Upper lobe of left lung (tissue), 6 donors: ENCODE measurements at regions not wholly inside any gene's neighbourhood (a gene's known extent, or its start where the extent isn't known, plus 50 kb on each side); places are given as distances from the start of the nearest gene placed in this dataset.
A peak's percentile ranks its signal among the peaks of the same experiment; 100 is the strongest.
"Not testable (repeated sequence)": the region's sequence is repeated elsewhere in the genome, so short reads cannot be mapped to it uniquely, and the experiment has no call there.

Source experiments
- ATAC-seq, 2 donors: fragments of 200-7000 bp; cut with Tn5 transposase; one replicate each; pipeline ENCODE4 v1.9.1; 2022; ENCODE audit warnings: mild to moderate bottlenecking in 2 of 2, moderate library complexity in 2 of 2; ENCODE audit not compliant: low FRiP score in 2 of 2
- DNase-seq, 2 donors: peaks; one replicate each; pipeline ENCODE4 v3.0.0-alpha.2; 2019 to 2020
- H3K27ac ChIP-seq, 4 donors: fragments of 200-600 bp; sonication (generic); one replicate each; pipeline ENCODE4 v1.5.1; 2016 to 2019
- H3K27me3 ChIP-seq, 4 donors: fragments of 200-600 bp; sonication (generic); one replicate each; pipeline ENCODE4 v1.5.1; 2017 to 2019
- H3K36me3 ChIP-seq, 4 donors: fragments of 200-600 bp; sonication (generic); one replicate each; pipeline ENCODE4 v1.5.1; 2016 to 2019
- H3K4me1 ChIP-seq, 4 donors: fragments of 200-600 bp; sonication (generic); one replicate each; pipeline ENCODE4 v1.5.1; 2018 to 2019
- H3K4me3 ChIP-seq, 4 donors: fragments of 200-600 bp; sonication (generic); one replicate each; pipeline ENCODE4 v1.5.1; 2017 to 2019; ENCODE audit warnings: mild to moderate bottlenecking in 2 of 4, moderate library complexity in 1 of 4
- H3K9me3 ChIP-seq, 4 donors: fragments of 200-600 bp; sonication (generic); one replicate each; pipeline ENCODE4 v1.5.1; 2018 to 2019
- EP300 ChIP-seq, 4 donors: sonication (generic); formaldehyde crosslinking; IDR thresholded peaks; one replicate each; pipeline ENCODE4 v1.5.1; 2017; ENCODE audit warnings: antibody characterized with exemption in 4 of 4, control low read depth in 2 of 4
- POLR2A ChIP-seq, 4 donors: fragments of 450-650 bp; IDR thresholded peaks; one replicate each; pipeline ENCODE4 v1.5.1; 2016 to 2017; ENCODE audit warnings: antibody characterized with exemption in 4 of 4, mild to moderate bottlenecking in 2 of 4
- POLR2AphosphoS5 ChIP-seq, 2 donors: sonication (generic); formaldehyde crosslinking; IDR thresholded peaks; one replicate each; pipeline ENCODE4 v1.5.1; 2017; ENCODE audit warnings: antibody characterized with exemption in 2 of 2
- WGBS, 2 donors: methylation state at CpG; one replicate each; pipeline ENCODE4 v1.1.5; 2017 to 2018; 5-methylcytosine and 5-hydroxymethylcytosine counted together
- TF ChIP-seq, protein P1 (sequence below), 6 experiments: fragments of 450-650 bp in 4 of 6; fragments of 200-600 bp in 2 of 6; sonication (generic) in 2 of 6; IDR thresholded peaks; one replicate each; pipeline ENCODE4 v1.5.1; 2016 to 2019; ENCODE audit warnings: antibody characterized with exemption in 6 of 6
- donor health status: DM: no; HTN: no; CAD: no; lungs with moderate emphysema.
- donor health status: DM: no; HTN: yes; CAD: no; lungs with severe emphysema.

DNA sequence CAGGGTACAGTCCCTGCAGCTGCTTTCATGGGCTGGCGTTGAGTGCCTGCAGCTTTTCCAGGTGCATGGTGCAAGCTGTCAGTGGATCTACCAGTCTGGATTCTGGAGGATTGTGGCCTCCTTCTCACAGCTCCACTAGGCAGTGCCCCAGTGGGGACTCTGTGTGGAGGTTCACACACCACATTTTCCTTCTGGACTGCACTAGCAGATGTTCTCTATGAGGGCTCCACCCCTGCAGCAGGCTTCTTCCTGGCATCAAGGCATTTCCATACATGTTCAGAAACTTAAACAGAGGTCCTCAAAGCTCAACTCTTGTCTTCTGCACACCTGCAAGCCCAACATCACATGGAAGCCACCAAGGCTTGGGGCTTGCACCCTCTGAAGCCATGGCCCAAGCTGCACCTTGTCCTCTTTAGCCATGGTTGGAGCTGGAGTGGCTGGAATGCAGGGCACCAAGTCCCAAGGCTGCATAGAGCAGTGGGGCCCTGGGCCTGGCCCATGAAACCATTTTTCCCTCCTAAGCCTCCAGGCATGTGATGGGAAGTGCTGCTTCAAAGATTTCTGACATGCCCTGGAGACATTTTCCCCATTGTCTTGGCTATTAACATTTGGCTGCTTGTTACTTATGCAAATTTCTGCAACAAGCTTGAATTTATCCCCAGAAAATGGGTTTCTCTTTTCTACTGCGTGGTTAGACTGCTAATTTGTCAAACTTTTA, 250.2 kb upstream of the COPS8 start:
- H3K4me1 ChIP-seq: peaks cover 0 to 7% (median 0%) of the 10 kb centered on the region in 4 donors
- H3K36me3 ChIP-seq: no peaks in the 10 kb centered on the region
- no peak overlapping the region for H3K4me3 ChIP-seq
- H3K9me3 ChIP-seq: peaks cover 0 to 5% (median 2%) of the 10 kb centered on the region in 4 donors
- TF ChIP-seq EP300 (IDR thresholded peaks at IDR 0.05) (no peak), POLR2AphosphoS5 (IDR thresholded peaks at IDR 0.05) (no peak), POLR2A (IDR thresholded peaks at IDR 0.05) (no peak)
- TF ChIP-seq, protein P1, sequence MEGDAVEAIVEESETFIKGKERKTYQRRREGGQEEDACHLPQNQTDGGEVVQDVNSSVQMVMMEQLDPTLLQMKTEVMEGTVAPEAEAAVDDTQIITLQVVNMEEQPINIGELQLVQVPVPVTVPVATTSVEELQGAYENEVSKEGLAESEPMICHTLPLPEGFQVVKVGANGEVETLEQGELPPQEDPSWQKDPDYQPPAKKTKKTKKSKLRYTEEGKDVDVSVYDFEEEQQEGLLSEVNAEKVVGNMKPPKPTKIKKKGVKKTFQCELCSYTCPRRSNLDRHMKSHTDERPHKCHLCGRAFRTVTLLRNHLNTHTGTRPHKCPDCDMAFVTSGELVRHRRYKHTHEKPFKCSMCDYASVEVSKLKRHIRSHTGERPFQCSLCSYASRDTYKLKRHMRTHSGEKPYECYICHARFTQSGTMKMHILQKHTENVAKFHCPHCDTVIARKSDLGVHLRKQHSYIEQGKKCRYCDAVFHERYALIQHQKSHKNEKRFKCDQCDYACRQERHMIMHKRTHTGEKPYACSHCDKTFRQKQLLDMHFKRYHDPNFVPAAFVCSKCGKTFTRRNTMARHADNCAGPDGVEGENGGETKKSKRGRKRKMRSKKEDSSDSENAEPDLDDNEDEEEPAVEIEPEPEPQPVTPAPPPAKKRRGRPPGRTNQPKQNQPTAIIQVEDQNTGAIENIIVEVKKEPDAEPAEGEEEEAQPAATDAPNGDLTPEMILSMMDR (IDR thresholded peaks at IDR 0.05): no peak
- DNase-seq (no peak), ATAC-seq (no peak)
- 74 to 90% methylated on average over 1 to 2 of the region's 2 CpGs for WGBS, 2 donors
- no peak overlapping the region for H3K27ac ChIP-seq
- no peaks in the 10 kb centered on the region for H3K27me3 ChIP-seq

DNA sequence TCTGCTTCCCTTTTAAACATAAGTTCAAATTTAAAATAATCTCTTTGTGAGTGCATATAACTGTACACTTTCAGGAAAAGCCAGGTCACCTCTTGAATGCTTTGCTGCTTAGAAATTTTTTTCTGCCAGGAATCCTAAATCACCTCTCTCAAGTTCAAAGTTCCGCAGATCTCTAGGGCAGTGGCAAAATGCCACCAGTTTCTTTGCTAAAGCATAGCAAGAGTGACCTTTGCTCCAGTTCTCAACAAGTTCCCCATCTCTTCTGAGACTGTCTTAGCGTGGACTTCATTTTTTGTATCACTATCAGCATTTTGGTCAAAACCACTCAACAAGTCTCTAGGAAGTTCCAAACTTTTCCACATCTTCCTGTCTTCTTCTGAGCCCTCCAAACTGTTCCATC, 249.7 kb upstream of the COPS8 start:
- 60 to 64% methylated on average over 2 of the region's 2 CpGs for WGBS, 2 donors
- H3K9me3 ChIP-seq, H3K4me1 ChIP-seq, DNase-seq, H3K27me3 ChIP-seq, H3K4me3 ChIP-seq, H3K27ac ChIP-seq, H3K36me3 ChIP-seq: not testable (repeated sequence)
- ATAC-seq: peak in 1 of 2 donors; percentile 36

DNA sequence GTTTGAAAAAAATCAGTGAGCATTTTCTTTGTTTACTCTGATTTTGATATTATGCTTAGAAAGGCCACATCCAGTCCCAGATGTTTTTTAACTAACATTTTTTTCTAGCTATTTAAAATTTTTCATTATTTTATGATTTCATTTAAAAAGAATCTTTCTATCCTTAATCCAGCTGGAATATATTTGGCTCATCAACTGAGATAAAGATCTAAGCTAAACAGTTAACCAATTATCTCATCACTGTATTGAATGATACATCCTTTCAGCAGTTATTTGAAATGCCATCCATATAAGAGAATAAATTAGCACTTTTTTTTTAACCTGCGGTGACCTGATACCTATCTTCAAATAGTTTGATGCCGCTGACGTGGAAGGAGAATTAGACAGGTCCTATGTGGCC, 245.5 kb upstream of the COPS8 start:
- Histone ChIP-seq H3K36me3 (no peaks in the 10 kb centered on the region), H3K9me3 (peaks cover 0 to 5% (median 2%) of the 10 kb centered on the region in 4 donors), H3K4me3 (no peak overlapping the region), H3K27me3 (no peaks in the 10 kb centered on the region), H3K4me1 (no peaks in the 10 kb centered on the region), H3K27ac (no peak overlapping the region)
- TF ChIP-seq EP300 (IDR thresholded peaks at IDR 0.05): no peak
- TF ChIP-seq POLR2A (IDR thresholded peaks at IDR 0.05): no peak
- TF ChIP-seq POLR2AphosphoS5 (IDR thresholded peaks at IDR 0.05): no peak
- ATAC-seq (no peak), DNase-seq (no peak)
- 74 to 79% methylated on average over 3 of the region's 3 CpGs for WGBS, 2 donors

DNA sequence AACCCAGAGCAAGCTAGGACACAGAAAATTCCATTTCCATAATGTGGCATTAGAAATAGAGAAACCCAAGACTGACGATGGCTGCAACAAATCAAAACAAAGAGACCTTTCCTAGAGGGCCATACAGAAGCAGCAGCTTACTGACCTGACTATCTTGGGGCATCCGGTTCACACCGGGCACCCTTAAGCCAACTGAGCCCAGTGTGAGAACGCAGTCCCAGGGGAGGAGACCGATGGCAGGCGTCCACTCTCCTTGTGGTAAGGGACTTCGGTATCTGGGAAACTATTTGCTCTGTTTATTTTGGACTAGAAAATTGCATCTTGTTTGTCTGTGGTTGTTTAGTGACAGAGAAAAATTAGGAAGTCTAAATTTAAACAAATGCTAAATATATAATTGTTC, 244.8 kb upstream of the COPS8 start:
- no peak for ATAC-seq
- DNase-seq: no peak
- Histone ChIP-seq H3K27me3 (no peaks in the 10 kb centered on the region), H3K4me3 (no peak overlapping the region), H3K36me3 (no peaks in the 10 kb centered on the region), H3K27ac (no peak overlapping the region), H3K9me3 (peaks cover 0 to under 1% (median 0%) of the 10 kb centered on the region in 4 donors), H3K4me1 (no peaks in the 10 kb centered on the region)
- WGBS, 2 donors: 72 to 88% methylated on average over 7 of the region's 7 CpGs
- TF ChIP-seq EP300 (IDR thresholded peaks at IDR 0.05) (no peak), POLR2AphosphoS5 (IDR thresholded peaks at IDR 0.05) (no peak)
- TF ChIP-seq, protein P1 (IDR thresholded peaks at IDR 0.05): no peak

DNA sequence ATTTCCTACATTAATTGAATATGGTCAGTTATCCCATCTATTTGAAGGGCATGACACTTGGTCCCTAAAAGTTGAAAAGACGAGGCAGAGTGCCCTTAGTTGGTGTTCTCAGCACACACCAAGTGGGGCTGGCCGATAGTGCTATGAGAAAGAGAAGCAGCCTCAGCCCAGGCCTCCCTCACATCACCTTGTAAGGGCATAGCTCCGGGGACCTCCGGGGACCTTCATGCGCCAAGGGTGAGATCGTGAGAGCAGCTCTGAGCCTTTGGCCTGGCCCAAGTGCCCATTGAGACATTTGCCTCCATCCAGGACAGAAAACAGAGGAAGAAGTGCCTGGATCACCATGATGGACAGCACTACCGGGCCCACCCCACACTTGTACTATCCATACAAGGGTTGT, 244.3 kb upstream of the COPS8 start:
- Histone ChIP-seq H3K9me3 (no peaks in the 10 kb centered on the region), H3K27me3 (no peaks in the 10 kb centered on the region), H3K27ac (no peak overlapping the region), H3K4me3 (no peak overlapping the region), H3K4me1 (no peaks in the 10 kb centered on the region), H3K36me3 (no peaks in the 10 kb centered on the region)
- DNase-seq (no peak), ATAC-seq (no peak)
- 85 to 97% methylated on average over 5 to 7 of the region's 7 CpGs for WGBS, 2 donors
- TF ChIP-seq POLR2A (IDR thresholded peaks at IDR 0.05) (no peak), EP300 (IDR thresholded peaks at IDR 0.05) (no peak), POLR2AphosphoS5 (IDR thresholded peaks at IDR 0.05) (no peak)
- TF ChIP-seq, protein P1 (IDR thresholded peaks at IDR 0.05): no peak
